Immature natural killer cell (primary cell): ENCODE measurements at regions not wholly inside any gene's neighbourhood (a gene's known extent, or its start where the extent isn't known, plus 50 kb on each side); places are given as distances from the start of the nearest gene placed in this dataset.

Source experiments
- DNase-seq, 3 donors: peaks; one replicate each; pipeline ENCODE4 v3.0.0; 2022; ENCODE audit warnings: mixed read lengths in 1 of 3
- H3K27ac Mint-ChIP-seq, 6 donors: one replicate each; pipeline ENCODE4 v1.8.0; 2020; ENCODE audit warnings: mixed read lengths in 6 of 6, mild to moderate bottlenecking in 5 of 6, inconsistent platforms in 4 of 6, moderate library complexity in 3 of 6
- H3K27me3 Mint-ChIP-seq, 3 donors: one replicate each; pipeline ENCODE4 v1.8.0; 2020 to 2021; ENCODE audit warnings: low read depth in 3 of 3, mild to moderate bottlenecking in 3 of 3, mixed read lengths in 3 of 3, moderate library complexity in 3 of 3, inconsistent platforms in 1 of 3
- H3K36me3 Mint-ChIP-seq, 3 donors: one replicate each; pipeline ENCODE4 v1.8.0; 2020; ENCODE audit warnings: mixed read lengths in 3 of 3, inconsistent platforms in 2 of 3, mild to moderate bottlenecking in 2 of 3
- H3K4me1 Mint-ChIP-seq, 2 donors: one replicate each; pipeline ENCODE4 v1.8.0; 2020; ENCODE audit warnings: inconsistent platforms in 2 of 2, mild to moderate bottlenecking in 2 of 2, mixed read lengths in 2 of 2, moderate library complexity in 1 of 2
- H3K4me3 Mint-ChIP-seq, 5 donors: one replicate each; pipeline ENCODE4 v1.8.0; 2020; ENCODE audit warnings: mild to moderate bottlenecking in 5 of 5, mixed read lengths in 5 of 5, inconsistent platforms in 3 of 5, moderate library complexity in 3 of 5
- H3K9me3 Mint-ChIP-seq, 6 donors: one replicate each; pipeline ENCODE4 v1.8.0; 2020; ENCODE audit warnings: mild to moderate bottlenecking in 6 of 6, mixed read lengths in 6 of 6, inconsistent platforms in 4 of 6, moderate library complexity in 3 of 6

DNA sequence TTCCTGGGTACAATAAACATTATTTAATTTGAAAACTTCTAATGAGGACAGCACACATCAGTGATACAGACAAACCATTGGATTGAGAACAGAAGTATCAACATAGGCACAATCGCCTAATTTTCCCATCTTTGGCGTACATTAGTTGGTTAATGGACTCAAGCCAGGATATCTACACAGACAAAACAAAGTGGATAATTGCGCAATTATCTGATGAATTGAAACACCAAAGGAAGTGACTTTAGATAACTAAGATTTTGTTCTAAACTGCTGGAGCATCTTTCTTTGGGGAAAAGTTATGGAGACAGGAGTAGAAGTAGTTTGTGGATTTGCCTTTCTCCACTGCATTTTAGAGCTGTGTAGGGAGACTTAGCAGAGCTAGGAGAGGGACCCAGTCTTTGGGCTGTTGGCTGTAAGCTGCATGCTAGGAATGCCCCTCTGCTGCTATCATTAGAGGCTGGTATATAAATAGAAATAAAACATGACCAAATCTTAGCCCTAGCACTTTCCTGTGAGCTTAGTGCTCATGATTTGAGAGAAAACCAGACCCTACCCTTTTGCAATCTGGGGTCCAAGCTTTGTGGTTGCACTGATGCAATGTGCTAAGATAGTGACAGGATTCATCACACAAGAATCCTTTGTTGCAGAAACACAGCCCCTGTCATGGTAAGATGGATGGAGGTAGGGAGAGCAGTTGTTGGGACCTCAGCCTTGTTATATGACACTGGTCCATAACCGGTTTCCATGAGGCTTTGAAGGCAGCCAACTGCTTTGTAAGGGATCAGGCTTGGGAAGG is 264.5 kb upstream of the PIK3C3 start:
- no peak overlapping the region for H3K27ac Mint-ChIP-seq
- peaks cover 2 to 32% (median 8%) of the 10 kb centered on the region in 6 donors for H3K9me3 Mint-ChIP-seq
- no peak overlapping the region for H3K4me3 Mint-ChIP-seq
- no peaks in the 10 kb centered on the region for H3K27me3 Mint-ChIP-seq
- peaks cover 0 to 3% of the 10 kb centered on the region in 2 donors for H3K4me1 Mint-ChIP-seq
- no peaks in the 10 kb centered on the region for H3K36me3 Mint-ChIP-seq
- DNase-seq: no peak

DNA sequence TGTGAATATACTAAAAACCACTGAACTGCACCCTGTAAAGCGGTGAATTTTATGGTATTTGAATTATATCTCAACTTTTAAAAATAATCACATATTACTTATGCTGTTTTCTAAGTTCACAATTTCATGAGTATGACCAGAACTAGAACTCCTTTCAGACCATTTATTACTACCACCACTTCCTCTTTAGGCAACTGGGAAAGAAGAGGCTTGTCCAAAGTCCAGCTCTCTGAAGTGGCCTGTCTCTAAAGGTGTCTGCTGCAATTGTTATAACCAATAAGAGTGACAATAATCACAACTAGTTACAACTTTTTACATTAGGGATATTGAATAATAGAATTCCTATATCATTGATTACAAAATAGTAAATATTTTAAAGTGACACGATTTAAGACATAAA is 267.9 kb upstream of the PIK3C3 start:
- no peaks in the 10 kb centered on the region for H3K27me3 Mint-ChIP-seq
- no peaks in the 10 kb centered on the region for H3K4me1 Mint-ChIP-seq
- H3K36me3 Mint-ChIP-seq: no peaks in the 10 kb centered on the region
- no peak overlapping the region for H3K4me3 Mint-ChIP-seq
- peaks cover 6 to 35% (median 9%) of the 10 kb centered on the region in 6 donors for H3K9me3 Mint-ChIP-seq
- DNase-seq: no peak
- no peak overlapping the region for H3K27ac Mint-ChIP-seq

DNA sequence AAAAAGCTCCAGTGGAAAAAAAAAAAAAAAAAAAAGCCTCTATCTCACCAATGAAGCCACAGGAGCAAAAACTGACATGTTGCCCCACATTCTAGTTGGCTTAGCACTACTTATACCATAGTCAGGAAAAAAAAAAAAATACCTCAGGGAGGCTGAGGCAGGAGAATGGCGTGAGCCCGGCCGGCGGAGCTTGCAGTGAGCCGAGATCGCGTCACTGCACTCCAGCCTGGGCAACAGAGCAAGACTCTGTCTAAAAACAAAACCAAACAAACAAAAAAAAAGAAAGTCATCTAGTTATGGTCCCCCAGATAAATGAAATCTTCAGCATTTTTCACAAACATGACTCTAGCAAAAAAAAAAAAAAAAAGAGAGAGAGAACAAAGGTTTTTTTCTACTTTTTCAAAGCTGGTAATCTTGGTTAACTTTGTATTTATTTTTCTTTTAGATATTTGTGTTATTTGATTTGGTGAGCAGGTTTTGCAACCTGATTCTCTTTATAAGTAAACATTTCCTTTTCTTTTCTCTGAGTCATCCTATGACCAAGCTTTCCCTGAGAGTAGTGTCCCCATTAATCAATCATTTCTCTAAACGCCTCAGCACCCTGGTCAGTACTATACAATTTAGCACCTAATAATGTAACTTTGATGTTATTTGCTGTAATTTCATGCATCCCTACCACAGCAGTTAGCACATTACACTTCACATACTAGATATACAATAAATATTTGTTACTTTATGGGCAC is 273.7 kb upstream of the PIK3C3 start:
- H3K27ac Mint-ChIP-seq: no peak overlapping the region
- H3K9me3 Mint-ChIP-seq: peaks cover 7 to 43% (median 23%) of the 10 kb centered on the region in 6 donors
- no peak overlapping the region for H3K4me3 Mint-ChIP-seq
- H3K27me3 Mint-ChIP-seq: peaks cover 0 to 2% (median 0%) of the 10 kb centered on the region in 3 donors
- H3K4me1 Mint-ChIP-seq: no peaks in the 10 kb centered on the region
- no peaks in the 10 kb centered on the region for H3K36me3 Mint-ChIP-seq
- no peak for DNase-seq

DNA sequence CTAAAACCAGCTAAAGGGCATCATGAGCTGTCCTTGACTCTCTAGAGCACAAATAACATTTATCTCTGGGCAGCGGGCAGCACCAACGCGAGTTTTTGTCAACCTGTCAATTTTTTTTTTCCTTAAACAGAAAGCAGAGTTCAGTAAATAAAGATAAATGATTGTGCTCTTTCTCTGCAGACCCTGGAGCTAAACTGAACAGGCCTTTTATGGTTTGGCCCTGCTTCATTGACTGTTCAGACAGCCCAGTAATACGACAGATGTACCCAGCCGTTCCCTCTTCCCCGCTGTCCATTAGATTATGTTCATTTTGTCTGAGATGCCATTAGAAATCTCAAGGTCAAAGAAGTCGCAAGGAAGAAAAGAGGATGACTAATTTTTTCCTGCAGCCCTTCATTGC is 280.5 kb upstream of the PIK3C3 start:
- Mint-ChIP-seq H3K4me3 (no peak overlapping the region), H3K27ac (no peak overlapping the region), H3K36me3 (no peaks in the 10 kb centered on the region), H3K4me1 (no peaks in the 10 kb centered on the region), H3K9me3 (peaks cover 0 to 37% (median 10%) of the 10 kb centered on the region in 6 donors), H3K27me3 (no peaks in the 10 kb centered on the region)
- DNase-seq: no peak

DNA sequence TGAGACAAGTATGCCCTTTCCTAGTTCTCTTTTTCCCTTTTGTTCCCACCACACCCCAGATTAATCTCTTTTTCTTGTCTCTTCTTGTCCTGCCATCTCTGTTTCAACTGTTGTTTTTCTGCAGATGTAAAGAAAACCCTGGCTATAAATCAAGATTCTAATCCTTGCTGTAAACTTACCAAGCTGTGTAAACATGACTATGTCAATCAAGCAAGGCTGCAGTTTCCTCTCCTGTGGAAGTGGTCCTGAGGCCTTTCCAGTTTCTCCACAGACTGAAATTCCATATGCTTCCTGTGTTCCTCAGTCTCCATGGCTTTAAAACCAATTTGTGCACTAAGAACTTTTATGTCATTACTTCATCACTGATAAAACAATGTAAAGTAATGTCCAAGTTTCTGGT is 288.8 kb upstream of the PIK3C3 start:
- peaks cover 0 to 2% (median under 1%) of the 10 kb centered on the region in 3 donors for H3K27me3 Mint-ChIP-seq
- H3K9me3 Mint-ChIP-seq: peaks cover 3 to 61% (median 8%) of the 10 kb centered on the region in 6 donors
- no peak for DNase-seq
- no peaks in the 10 kb centered on the region for H3K4me1 Mint-ChIP-seq
- no peak overlapping the region for H3K4me3 Mint-ChIP-seq
- no peaks in the 10 kb centered on the region for H3K36me3 Mint-ChIP-seq
- H3K27ac Mint-ChIP-seq: no peak overlapping the region

DNA sequence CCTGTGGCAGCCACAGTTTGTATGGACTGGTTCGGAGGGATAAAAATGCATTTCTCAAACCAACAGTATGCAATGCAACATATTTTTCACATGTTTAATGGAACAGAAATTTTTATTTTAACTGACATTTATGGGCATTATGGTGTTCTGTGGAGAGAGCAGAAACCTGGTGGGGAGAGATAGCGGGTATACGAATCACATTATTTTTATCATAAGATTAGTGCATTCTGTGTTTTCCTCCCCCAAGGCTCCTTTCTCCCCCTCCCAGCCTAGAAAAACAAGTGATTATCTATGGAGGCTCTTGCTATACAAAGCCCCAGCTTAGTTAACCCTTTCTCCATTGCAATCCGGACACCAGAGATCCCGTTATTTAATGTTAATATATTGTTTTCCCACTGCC is 289.8 kb upstream of the PIK3C3 start:
- peaks cover 4 to 65% (median 11%) of the 10 kb centered on the region in 6 donors for H3K9me3 Mint-ChIP-seq
- H3K27ac Mint-ChIP-seq: no peak overlapping the region
- H3K4me1 Mint-ChIP-seq: no peaks in the 10 kb centered on the region
- no peak for DNase-seq
- H3K4me3 Mint-ChIP-seq: no peak overlapping the region
- peaks cover 1 to 2% (median 2%) of the 10 kb centered on the region in 3 donors for H3K27me3 Mint-ChIP-seq
- H3K36me3 Mint-ChIP-seq: no peaks in the 10 kb centered on the region

DNA sequence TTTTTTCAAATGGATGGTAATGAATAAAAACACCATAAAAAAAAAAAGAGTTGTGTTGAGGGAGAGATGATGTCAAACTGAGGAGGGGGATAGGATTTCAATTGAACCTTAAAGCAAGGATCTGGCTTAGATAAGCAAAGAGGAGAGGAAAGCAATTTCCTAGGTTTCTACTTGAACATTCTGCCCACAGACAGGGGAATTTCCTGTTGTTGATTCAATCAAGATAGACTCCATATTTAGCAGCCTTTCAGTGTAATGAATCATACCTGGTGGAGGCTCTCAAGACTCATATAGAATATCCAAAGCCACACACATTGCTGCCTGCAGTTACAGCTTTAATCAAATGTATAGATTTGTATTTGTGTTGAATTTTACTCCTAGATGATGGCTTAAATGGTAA is 294.4 kb upstream of the PIK3C3 start:
- Mint-ChIP-seq H3K27me3 (peaks cover 2 to 4% (median 3%) of the 10 kb centered on the region in 3 donors), H3K4me1 (no peaks in the 10 kb centered on the region), H3K27ac (no peak overlapping the region), H3K4me3 (no peak overlapping the region), H3K9me3 (peaks cover 5 to 52% (median 10%) of the 10 kb centered on the region in 6 donors), H3K36me3 (no peaks in the 10 kb centered on the region)
- DNase-seq: no peak

DNA sequence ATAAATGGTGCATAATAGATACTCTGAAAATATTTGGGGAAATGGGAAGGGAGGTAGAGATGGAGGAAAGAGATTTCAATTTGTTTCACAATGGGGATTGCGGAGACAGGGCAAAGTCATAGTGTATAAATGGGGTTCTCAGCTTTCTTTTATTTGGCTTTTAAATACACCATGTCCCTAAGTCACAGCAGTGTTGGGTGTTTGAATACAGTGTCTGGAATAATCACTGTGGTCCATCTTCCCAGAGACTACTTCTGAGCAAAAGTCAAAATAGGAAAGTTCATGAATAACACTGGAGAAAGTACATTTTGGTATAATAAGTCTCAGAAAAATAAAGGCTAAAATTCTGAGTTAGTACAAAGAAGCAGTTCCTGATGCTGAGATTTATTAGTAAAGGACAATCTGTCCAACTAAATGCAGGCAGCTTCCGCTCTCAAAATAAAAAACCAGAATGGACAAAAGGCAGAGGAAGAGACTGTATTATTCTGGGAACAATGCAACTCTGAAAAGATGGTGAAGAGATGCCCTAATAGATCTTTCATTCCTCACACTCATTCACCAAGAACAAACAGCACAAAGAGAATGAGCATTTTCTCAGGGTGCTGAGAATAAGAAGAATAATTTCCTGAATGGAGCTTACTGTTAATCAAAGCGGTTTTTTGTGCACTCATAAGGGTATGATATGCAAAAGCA is 295.4 kb upstream of the PIK3C3 start:
- H3K27me3 Mint-ChIP-seq: peaks cover 2 to 6% (median 3%) of the 10 kb centered on the region in 3 donors
- H3K4me1 Mint-ChIP-seq: no peaks in the 10 kb centered on the region
- H3K36me3 Mint-ChIP-seq: no peaks in the 10 kb centered on the region
- no peak overlapping the region for H3K27ac Mint-ChIP-seq
- H3K9me3 Mint-ChIP-seq: peaks cover 5 to 59% (median 10%) of the 10 kb centered on the region in 6 donors
- DNase-seq: no peak
- H3K4me3 Mint-ChIP-seq: no peak overlapping the region

DNA sequence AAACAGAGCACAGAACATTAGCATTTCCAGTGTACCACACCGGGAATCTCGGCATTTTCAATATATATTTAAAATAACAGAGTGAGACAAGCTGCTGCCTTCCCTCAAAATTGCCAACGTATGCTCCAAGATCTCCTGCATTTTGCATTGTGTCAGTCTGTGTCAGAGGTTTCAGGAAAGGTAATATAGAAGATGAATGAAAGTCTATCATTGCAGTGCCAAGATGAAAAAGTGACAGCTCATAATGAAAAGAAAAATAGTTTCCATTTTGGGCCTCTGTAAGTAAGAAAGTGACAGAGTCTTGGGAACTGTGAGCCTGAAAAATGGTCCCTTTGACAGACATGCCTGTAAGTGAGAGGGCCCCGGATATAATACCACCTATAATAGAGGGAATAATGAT is 297.8 kb upstream of the PIK3C3 start:
- Mint-ChIP-seq H3K27me3 (peaks cover 2 to 3% (median 3%) of the 10 kb centered on the region in 3 donors), H3K4me1 (no peaks in the 10 kb centered on the region), H3K4me3 (no peak overlapping the region), H3K36me3 (no peaks in the 10 kb centered on the region), H3K9me3 (peaks cover 5 to 41% (median 8%) of the 10 kb centered on the region in 6 donors), H3K27ac (no peak overlapping the region)
- DNase-seq: no peak

DNA sequence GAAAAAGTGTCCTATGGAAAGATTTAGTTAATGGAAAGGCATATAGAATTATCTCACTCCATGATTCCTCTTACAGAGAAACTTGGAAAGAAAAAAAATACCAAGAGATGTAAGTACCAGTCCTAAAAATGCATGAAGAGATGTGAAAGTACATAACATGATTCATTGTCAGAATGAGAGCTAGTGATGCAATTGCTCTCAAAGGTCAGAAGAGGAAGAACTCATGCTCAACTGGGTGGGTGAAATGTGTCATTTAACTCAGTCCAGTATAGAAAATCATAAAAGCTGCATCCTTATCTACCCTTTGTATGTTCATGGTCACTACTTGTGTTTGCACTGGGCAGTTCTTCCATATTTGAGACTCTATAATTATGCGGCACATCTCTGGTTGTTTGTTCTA is 300.0 kb upstream of the PIK3C3 start:
- peaks cover 2 to 28% (median 4%) of the 10 kb centered on the region in 6 donors for H3K9me3 Mint-ChIP-seq
- no peak for DNase-seq
- H3K4me3 Mint-ChIP-seq: no peak overlapping the region
- no peak overlapping the region for H3K27ac Mint-ChIP-seq
- no peaks in the 10 kb centered on the region for H3K36me3 Mint-ChIP-seq
- H3K27me3 Mint-ChIP-seq: peaks cover 0 to 3% (median 0%) of the 10 kb centered on the region in 3 donors
- H3K4me1 Mint-ChIP-seq: no peaks in the 10 kb centered on the region

DNA sequence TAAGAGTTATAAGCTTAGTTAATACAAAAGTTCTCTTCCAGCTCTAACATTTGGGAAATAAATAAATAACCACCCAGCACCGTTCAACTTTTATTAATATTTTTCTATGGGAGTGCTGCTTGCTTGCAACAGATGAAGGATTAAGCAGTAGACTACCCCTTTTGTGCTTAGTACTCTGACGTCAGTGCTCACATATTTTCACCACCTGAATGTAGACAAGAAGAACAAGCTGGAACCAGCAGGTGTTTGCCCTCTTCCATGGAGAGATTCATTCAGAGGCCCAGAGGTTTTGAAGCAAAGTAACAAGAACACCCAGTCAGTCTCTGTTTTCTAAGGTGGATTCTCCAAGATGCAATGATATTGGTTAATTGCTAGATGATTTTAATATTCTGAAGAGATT is 307.1 kb upstream of the PIK3C3 start:
- H3K27ac Mint-ChIP-seq: no peak overlapping the region
- no peak for DNase-seq
- no peak overlapping the region for H3K4me3 Mint-ChIP-seq

DNA sequence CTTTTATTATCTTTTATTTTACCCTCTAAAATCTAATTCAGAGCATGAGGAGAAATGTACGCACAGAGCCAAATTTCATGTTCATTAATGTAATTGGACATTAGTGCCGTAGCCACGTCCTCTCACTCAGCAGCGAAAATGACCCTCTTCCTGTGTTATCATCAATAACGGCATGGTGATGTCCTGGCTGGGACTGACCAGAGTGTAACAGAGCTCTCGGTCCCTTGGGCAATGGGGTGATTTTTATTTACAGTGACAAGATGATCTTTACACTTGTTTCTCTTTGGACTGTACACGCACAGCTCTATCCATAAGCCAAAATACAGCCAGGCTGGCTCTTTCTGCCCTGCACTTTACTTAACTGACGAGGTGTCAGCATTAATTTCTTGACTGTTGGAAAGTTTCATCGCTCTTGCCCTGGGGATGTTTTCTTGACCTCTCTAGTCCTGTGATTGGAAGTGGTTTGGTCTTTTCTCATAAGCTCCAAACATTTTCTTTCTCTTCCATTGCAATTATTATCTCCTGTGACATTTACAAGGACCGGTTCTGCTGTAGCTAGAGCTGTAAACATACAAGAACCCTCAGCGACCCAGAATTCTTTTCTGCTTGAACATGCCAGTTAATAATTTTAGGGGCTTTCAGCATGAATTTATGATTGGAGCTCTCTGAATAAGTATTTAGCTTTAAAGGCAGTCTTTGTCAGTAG is 308.0 kb upstream of the PIK3C3 start:
- no peak for DNase-seq
- H3K27ac Mint-ChIP-seq: no peak overlapping the region
- no peaks in the 10 kb centered on the region for H3K27me3 Mint-ChIP-seq
- H3K4me3 Mint-ChIP-seq: no peak overlapping the region
- peaks cover 0 to 23% (median 9%) of the 10 kb centered on the region in 6 donors for H3K9me3 Mint-ChIP-seq
- no peaks in the 10 kb centered on the region for H3K4me1 Mint-ChIP-seq
- H3K36me3 Mint-ChIP-seq: no peaks in the 10 kb centered on the region

More for the DNA sequence above, 307.1 kb upstream of the PIK3C3 start:
- no peaks in the 10 kb centered on the region for H3K27me3 Mint-ChIP-seq
- H3K9me3 Mint-ChIP-seq: peaks cover 0 to 24% (median 9%) of the 10 kb centered on the region in 6 donors
- no peaks in the 10 kb centered on the region for H3K4me1 Mint-ChIP-seq
- H3K36me3 Mint-ChIP-seq: no peaks in the 10 kb centered on the region

DNA sequence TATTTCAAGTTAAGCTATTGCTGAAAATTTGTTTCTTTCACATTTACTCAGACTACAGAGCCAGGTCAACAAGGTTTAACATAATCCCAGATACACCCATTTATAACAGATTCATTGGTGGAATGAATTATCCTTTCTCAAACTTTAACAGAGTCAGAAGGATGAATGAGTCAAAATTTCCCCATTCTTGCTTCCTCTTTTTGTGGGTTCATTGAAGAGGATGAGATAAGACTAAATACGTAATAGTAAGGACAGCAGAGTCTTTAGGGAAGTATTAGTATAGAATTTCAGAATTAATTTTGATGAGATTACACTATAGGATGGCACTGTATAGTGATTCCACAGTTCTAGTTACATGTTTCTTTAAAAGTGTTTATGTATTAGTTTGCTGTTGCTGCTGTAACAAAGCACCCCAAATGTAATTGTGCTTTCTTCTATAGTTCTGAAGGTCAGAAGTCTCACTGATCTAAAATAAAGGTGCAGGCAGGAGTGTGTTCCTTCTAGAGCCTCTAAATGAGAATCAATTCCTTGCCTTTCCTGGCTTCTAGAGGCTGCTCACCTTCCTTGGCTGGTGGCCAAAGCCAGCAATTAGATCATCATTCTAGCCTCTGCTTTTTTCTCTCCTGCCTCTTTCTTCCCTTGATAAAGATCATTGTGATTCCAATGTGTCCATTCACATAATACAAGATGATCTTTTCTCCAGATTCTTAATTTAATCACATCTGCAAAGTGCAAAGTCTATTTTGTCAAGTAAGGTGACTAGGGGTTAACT is 309.3 kb upstream of the PIK3C3 start:
- peaks cover 2 to 29% (median 11%) of the 10 kb centered on the region in 6 donors for H3K9me3 Mint-ChIP-seq
- H3K27ac Mint-ChIP-seq: no peak overlapping the region
- DNase-seq: no peak
- H3K36me3 Mint-ChIP-seq: peaks cover 0 to 4% (median 0%) of the 10 kb centered on the region in 3 donors
- H3K4me1 Mint-ChIP-seq: no peaks in the 10 kb centered on the region
- no peaks in the 10 kb centered on the region for H3K27me3 Mint-ChIP-seq
- H3K4me3 Mint-ChIP-seq: no peak overlapping the region
